ENCODE measurements at regions not wholly inside any gene's neighbourhood (a gene's known extent, or its start where the extent isn't known, plus 50 kb on each side); places are given as distances from the start of the nearest gene placed in this dataset.

- TF ChIP-seq TAF1 (IDR thresholded peaks at IDR 0.05; ENCODE audit: low read depth) (no peak), RAD21 (IDR thresholded peaks at IDR 0.05; ENCODE audit: low read depth) (no peak), CREB1 (IDR thresholded peaks at IDR 0.05; ENCODE audit: low read depth) (no peak), YY1 (IDR thresholded peaks at IDR 0.05; ENCODE audit: low read depth) (no peak), EP300 (IDR thresholded peaks at IDR 0.05; ENCODE audit: borderline replicate concordance) (no peak)
Measured at GRCh38 chr10:46222364-46222935, 64.3 kb upstream of the ANTXRL start.

GRCh38 chr10:46223064-46223480 is 63.7 kb upstream of the ANTXRL start:
- TF ChIP-seq RAD21 (IDR thresholded peaks at IDR 0.05; ENCODE audit: low read depth) (no peak), MAX (IDR thresholded peaks at IDR 0.05) (no peak), NFIC (IDR thresholded peaks at IDR 0.05) (no peak), REST (IDR thresholded peaks at IDR 0.05; ENCODE audit: low read depth) (no peak), TCF12 (IDR thresholded peaks at IDR 0.05; ENCODE audit: low read depth) (no peak), FOXM1 (IDR thresholded peaks at IDR 0.05; ENCODE audit: borderline replicate concordance, low read depth) (no peak), CREB1 (IDR thresholded peaks at IDR 0.05; ENCODE audit: low read depth) (no peak), CEBPB (IDR thresholded peaks at IDR 0.05) (no peak), USF1 (IDR thresholded peaks at IDR 0.05) (no peak), EP300 (IDR thresholded peaks at IDR 0.05; ENCODE audit: borderline replicate concordance) (no peak)

GRCh38 chr10:46223626-46224413 is 63.0 kb upstream of the ANTXRL start:
- no peak for TF ChIP-seq USF1 (IDR thresholded peaks at IDR 0.05)
- no peak for TF ChIP-seq CEBPB (IDR thresholded peaks at IDR 0.05)
- no peak for TF ChIP-seq YY1 (IDR thresholded peaks at IDR 0.05; ENCODE audit: low read depth)
- TF ChIP-seq EP300 (IDR thresholded peaks at IDR 0.05; ENCODE audit: borderline replicate concordance): no peak
- no peak for TF ChIP-seq TEAD4 (IDR thresholded peaks at IDR 0.05)
- no peak for TF ChIP-seq TAF1 (IDR thresholded peaks at IDR 0.05; ENCODE audit: low read depth)
- TF ChIP-seq MAX (IDR thresholded peaks at IDR 0.05): no peak
- no peak for TF ChIP-seq CREB1 (IDR thresholded peaks at IDR 0.05; ENCODE audit: low read depth)
- no peak for TF ChIP-seq FOXM1 (IDR thresholded peaks at IDR 0.05; ENCODE audit: borderline replicate concordance, low read depth)
- TF ChIP-seq NFIC (IDR thresholded peaks at IDR 0.05): no peak
- no peak for TF ChIP-seq REST (IDR thresholded peaks at IDR 0.05; ENCODE audit: low read depth)
- TF ChIP-seq RAD21 (IDR thresholded peaks at IDR 0.05; ENCODE audit: low read depth): no peak
- no peak for TF ChIP-seq EGR1 (IDR thresholded peaks at IDR 0.05)
- no peak for TF ChIP-seq ZBTB7A (IDR thresholded peaks at IDR 0.05; ENCODE audit: low read depth)
- no peak for TF ChIP-seq TCF12 (IDR thresholded peaks at IDR 0.05; ENCODE audit: low read depth)

GRCh38 chr10:46224414-46224682 is 62.4 kb upstream of the ANTXRL start:
- TF ChIP-seq TAF1 (IDR thresholded peaks at IDR 0.05; ENCODE audit: low read depth) (no peak), EP300 (IDR thresholded peaks at IDR 0.05; ENCODE audit: borderline replicate concordance) (no peak), USF1 (IDR thresholded peaks at IDR 0.05) (no peak), FOXM1 (IDR thresholded peaks at IDR 0.05; ENCODE audit: borderline replicate concordance, low read depth) (no peak)

- no peak for TF ChIP-seq TEAD4 (IDR thresholded peaks at IDR 0.05)
- TF ChIP-seq EGR1 (IDR thresholded peaks at IDR 0.05): no peak
- TF ChIP-seq TCF12 (IDR thresholded peaks at IDR 0.05; ENCODE audit: low read depth): no peak
- no peak for TF ChIP-seq REST (IDR thresholded peaks at IDR 0.05; ENCODE audit: low read depth)
- no peak for TF ChIP-seq YY1 (IDR thresholded peaks at IDR 0.05; ENCODE audit: low read depth)
- TF ChIP-seq RAD21 (IDR thresholded peaks at IDR 0.05; ENCODE audit: low read depth): no peak
- TF ChIP-seq TAF1 (IDR thresholded peaks at IDR 0.05; ENCODE audit: low read depth): no peak
- TF ChIP-seq FOXM1 (IDR thresholded peaks at IDR 0.05; ENCODE audit: borderline replicate concordance, low read depth): no peak
- no peak for TF ChIP-seq CEBPB (IDR thresholded peaks at IDR 0.05)
- no peak for TF ChIP-seq MAX (IDR thresholded peaks at IDR 0.05)
Measured at GRCh38 chr10:46225597-46225996, 61.2 kb upstream of the ANTXRL start.
